IMR-90 (cell line): ENCODE measurements at regions not wholly inside any gene's neighbourhood (a gene's known extent, or its start where the extent isn't known, plus 50 kb on each side); places are given as distances from the start of the nearest gene placed in this dataset.

Experiments used
- ATAC-seq: fragments of 200-7000 bp; cut with Tn5 transposase; 2 replicates; pipeline ENCODE4 v1.9.1; 2020; ENCODE audit warnings: low read depth, mild to moderate bottlenecking, moderate library complexity
- BruUV-seq: library from RNA; stranded (reverse); fragments of 400-500 nt; replicated peaks from 2 replicates; lab custom pipeline; 2021; lab: Mats Ljungman, UMichigan
- CTCF ChIA-PET: fragments of 300-600 bp; formaldehyde crosslinking; extraction: SDS; loops from one replicate; lab custom pipeline; 2021; ENCODE audit warnings: antibody characterized with exemption; lab: Yijun Ruan, JAX
- POLR2A ChIA-PET: fragments of 300-600 bp; sonication (Branson Sonifier 250); formaldehyde crosslinking; loops from one replicate; lab custom pipeline; 2022; ENCODE audit warnings: antibody characterized with exemption; ENCODE audit not compliant: unreplicated experiment; lab: Charles Lee
- DNase-seq: peaks from one replicate; pipeline ENCODE4 v3.0.0; 2013
- H2AFZ ChIP-seq: replicated peaks from 2 replicates; pipeline ENCODE3; 2013; ENCODE audit warnings: low read length, mild to moderate bottlenecking; ENCODE audit not compliant: poor library complexity
- H2AK5ac ChIP-seq: 2 replicates; pipeline ENCODE4 v1.6.1; 2013; ENCODE audit warnings: low read depth, low read length, inconsistent platforms
- H2AK9ac ChIP-seq: replicated peaks from 2 replicates; pipeline ENCODE3; 2013; ENCODE audit warnings: mild to moderate bottlenecking, low read depth, low read length, moderate library complexity; ENCODE audit not compliant: poor library complexity
- H2BK120ac ChIP-seq: 2 replicates; pipeline ENCODE4 v1.6.1; 2013; ENCODE audit warnings: low read depth, low read length, inconsistent platforms
- H2BK15ac ChIP-seq: 3 replicates; pipeline ENCODE4 v1.6.1; 2013; ENCODE audit warnings: low read depth, low read length, inconsistent platforms
- H2BK20ac ChIP-seq: 2 replicates; pipeline ENCODE4 v1.6.1; 2013; ENCODE audit warnings: low read depth, mild to moderate bottlenecking, inconsistent platforms, low read length, moderate library complexity
- H2BK5ac ChIP-seq: 2 replicates; pipeline ENCODE4 v1.6.1; 2013; ENCODE audit warnings: mild to moderate bottlenecking, low read depth, low read length, inconsistent platforms; ENCODE audit not compliant: poor library complexity, severe bottlenecking
- H3K14ac ChIP-seq: replicated peaks from 2 replicates; pipeline ENCODE4 v1.6.1; 2013; ENCODE audit warnings: low read depth, low read length, inconsistent platforms
- H3K18ac ChIP-seq: 2 replicates; pipeline ENCODE4 v1.6.1; 2013; ENCODE audit warnings: low read depth, low read length, control low read depth
- H3K23ac ChIP-seq: 2 replicates; pipeline ENCODE4 v1.6.1; 2013; ENCODE audit warnings: low read depth, low read length, inconsistent platforms
- H3K27ac ChIP-seq: 2 replicates; pipeline ENCODE4 v1.5.1; 2013; ENCODE audit warnings: mild to moderate bottlenecking, control low read depth, low read length; ENCODE audit not compliant: insufficient read depth
- H3K27me3 ChIP-seq: 2 replicates; pipeline ENCODE4 v1.6.1; 2013; ENCODE audit warnings: low read length; ENCODE audit not compliant: control insufficient read depth, insufficient read depth
- H3K36me3 ChIP-seq: 2 replicates; pipeline ENCODE4 v1.6.1; 2013; ENCODE audit warnings: low read length, mixed read lengths; ENCODE audit not compliant: control insufficient read depth, insufficient read depth
- H3K4ac ChIP-seq: 2 replicates; pipeline ENCODE4 v1.6.1; 2013; ENCODE audit warnings: low read depth, low read length, inconsistent platforms
- H3K4me1 ChIP-seq: 2 replicates; pipeline ENCODE4 v1.6.1; 2013; ENCODE audit warnings: low read length, mixed read lengths; ENCODE audit not compliant: control insufficient read depth, insufficient read depth
- H3K4me2 ChIP-seq: 2 replicates; pipeline ENCODE4 v1.6.1; 2013; ENCODE audit warnings: low read depth, mild to moderate bottlenecking, control low read depth, low read length, moderate library complexity
- H3K4me3 ChIP-seq: 2 replicates; pipeline ENCODE4 v1.5.1; 2013; ENCODE audit warnings: low read depth, mild to moderate bottlenecking, control low read depth, low read length, moderate library complexity; ENCODE audit not compliant: insufficient read depth
- H3K56ac ChIP-seq: 2 replicates; pipeline ENCODE4 v1.6.1; 2013; ENCODE audit warnings: low read length, inconsistent platforms; ENCODE audit not compliant: insufficient read depth; ENCODE audit errors: extremely low read depth
- H3K79me1 ChIP-seq, 2 experiments: 2 replicates each; pipeline ENCODE4 v1.6.1; 2013; ENCODE audit warnings: low read length in 2 of 2, inconsistent platforms in 1 of 2, low read depth in 1 of 2
- H3K9ac ChIP-seq: 2 replicates; pipeline ENCODE4 v1.6.1; 2013; ENCODE audit warnings: low read depth, low read length, control low read depth
- H3K9me1 ChIP-seq: 2 replicates; pipeline ENCODE4 v1.6.1; 2013; ENCODE audit warnings: low read length, inconsistent platforms; ENCODE audit not compliant: insufficient read depth
- H3K9me3 ChIP-seq: 2 replicates; pipeline ENCODE4 v1.6.1; 2013; ENCODE audit warnings: low read length; ENCODE audit not compliant: control insufficient read depth, insufficient read depth
- H4K20me1 ChIP-seq: 2 replicates; pipeline ENCODE4 v1.6.1; 2013; ENCODE audit warnings: low read length, inconsistent platforms; ENCODE audit not compliant: insufficient read depth
- H4K5ac ChIP-seq: 2 replicates; pipeline ENCODE4 v1.6.1; 2013; ENCODE audit warnings: mild to moderate bottlenecking, low read depth, low read length, control low read depth
- H4K8ac ChIP-seq, 2 experiments: 2 replicates each; pipeline ENCODE4 v1.6.1; 2013; ENCODE audit warnings: low read depth in 2 of 2, low read length in 2 of 2, control low read depth in 1 of 2, inconsistent platforms in 1 of 2
- H4K91ac ChIP-seq: 2 replicates; pipeline ENCODE4 v1.6.1; 2013; ENCODE audit warnings: low read depth, low read length, inconsistent platforms; ENCODE audit not compliant: insufficient read depth
- BHLHE40 ChIP-seq: fragments of 150-350 bp; IDR thresholded peaks from 2 replicates; pipeline ENCODE4 v1.6.1; 2016; ENCODE audit warnings: mild to moderate bottlenecking, low read depth, low read length
- CEBPB ChIP-seq: IDR thresholded peaks from 2 replicates; pipeline ENCODE4 v1.6.1; 2012; ENCODE audit warnings: low read depth, low read length, improper control_type of control experiment
- CHD1 ChIP-seq: IDR thresholded peaks from 2 replicates; pipeline ENCODE4 v1.6.1; 2012; ENCODE audit warnings: low read depth, low read length, improper control_type of control experiment
- ELK1 ChIP-seq: fragments of 150-350 bp; IDR thresholded peaks from 2 replicates; pipeline ENCODE4 v1.6.1; 2016; ENCODE audit warnings: low read depth, mild to moderate bottlenecking, low read length, moderate library complexity, borderline replicate concordance
- FOS ChIP-seq: fragments of 150-350 bp; IDR thresholded peaks from 2 replicates; pipeline ENCODE4 v1.6.1; 2016; ENCODE audit warnings: low read depth, low read length
- MAFK ChIP-seq: IDR thresholded peaks from 2 replicates; pipeline ENCODE4 v1.6.1; 2012; ENCODE audit warnings: low read depth, low read length, improper control_type of control experiment
- MAZ ChIP-seq: IDR thresholded peaks from 2 replicates; pipeline ENCODE4 v1.6.1; 2012; ENCODE audit warnings: low read depth, mild to moderate bottlenecking, low read length, improper control_type of control experiment, moderate library complexity, borderline replicate concordance
- MXI1 ChIP-seq: IDR thresholded peaks from 2 replicates; pipeline ENCODE4 v1.6.1; 2012; ENCODE audit warnings: low read depth, mild to moderate bottlenecking, low read length, moderate library complexity, borderline replicate concordance
- NFE2L2 ChIP-seq: fragments of 150-350 bp; IDR thresholded peaks from 2 replicates; pipeline ENCODE4 v1.6.1; 2016; ENCODE audit warnings: low read depth, mild to moderate bottlenecking, low read length
- POLR2A ChIP-seq: IDR thresholded peaks from 2 replicates; pipeline ENCODE4 v1.6.1; 2012; ENCODE audit warnings: mild to moderate bottlenecking, low read depth, low read length
- RAD21 ChIP-seq: IDR thresholded peaks from 2 replicates; pipeline ENCODE4 v1.6.1; 2012; ENCODE audit warnings: low read length, improper control_type of control experiment
- RCOR1 ChIP-seq: IDR thresholded peaks from 2 replicates; pipeline ENCODE4 v1.6.1; 2012; ENCODE audit warnings: mild to moderate bottlenecking, low read length, improper control_type of control experiment; ENCODE audit not compliant: insufficient replicate concordance
- RFX5 ChIP-seq: IDR thresholded peaks from 2 replicates; pipeline ENCODE4 v1.8.0; 2012; ENCODE audit warnings: low read depth, mild to moderate bottlenecking, low read length, moderate library complexity
- SMC3 ChIP-seq: fragments of 150-350 bp; IDR thresholded peaks from 2 replicates; pipeline ENCODE4 v1.6.1; 2016; ENCODE audit warnings: low read depth, mild to moderate bottlenecking, antibody characterized with exemption, low read length, moderate library complexity
- USF2 ChIP-seq: fragments of 150-350 bp; IDR thresholded peaks from 2 replicates; pipeline ENCODE4 v1.6.1; 2017; ENCODE audit warnings: mild to moderate bottlenecking, antibody characterized with exemption, low read length, low read depth
- WGBS, 2 experiments: methylation state at CpG; one replicate each; pipeline versions ENCODE4 v1.1.5 to v1.1.7; 2013; ENCODE audit warnings: missing lambda C conversion rate in 2 of 2; ENCODE audit not compliant: insufficient read length in 1 of 2; ENCODE audit errors: extremely low coverage in 2 of 2; 5-methylcytosine and 5-hydroxymethylcytosine counted together
- dilution Hi-C: fragments of 300-500 bp; cut with HindIII; formaldehyde crosslinking; loops from one replicate; pipeline ENCODE4 v1.14.3; 2018; ENCODE audit warnings: low sequenced_read_pairs; ENCODE audit not compliant: unreplicated experiment
- in situ Hi-C: fragments of 300-500 bp; cut with MboI; formaldehyde crosslinking; loops from 3 replicates; pipeline ENCODE4 v1.14.3; 2019; ENCODE audit warnings: low sequenced_read_pairs, inconsistent platforms, mixed read lengths
- intact Hi-C: fragments of 100-400 bp; cut with micrococcal nuclease; formaldehyde crosslinking; loops from 2 replicates; pipeline ENCODE4 v1.10.0; 2022

- no peak overlapping the region for H4K8ac ChIP-seq
- H2AK5ac ChIP-seq, result no peak overlapping the region
- no peak overlapping the region for H2AFZ ChIP-seq
- H3K27me3 ChIP-seq, result no peaks in the 10 kb centered on the region
- no peak overlapping the region for H3K27ac ChIP-seq
- no peaks in the 10 kb centered on the region for H4K20me1 ChIP-seq
- H2BK5ac ChIP-seq, result no peak overlapping the region
- no peaks in the 10 kb centered on the region for H3K79me1 ChIP-seq
- ChIA-PET CTCF (no interaction called here), POLR2A (no interaction called here)
- in situ Hi-C loops, result no loop called here
- H2AK9ac ChIP-seq, result no peak overlapping the region
- no peak overlapping the region for H3K56ac ChIP-seq
- no peak overlapping the region for H2BK20ac ChIP-seq
- H4K91ac ChIP-seq, result no peak overlapping the region
- peaks cover 2% of the 10 kb centered on the region; the same call in 1 of the 2 replicates for H3K9me3 ChIP-seq
- no peaks in the 10 kb centered on the region for H3K9me1 ChIP-seq
- H3K23ac ChIP-seq, result no peak overlapping the region
- no peak overlapping the region for H3K4me2 ChIP-seq
- H3K9ac ChIP-seq, result no peak overlapping the region
- 50% methylated on average over 2 of the region's 3 CpGs; no CpG with 5 or more reads in 1 of the 2 experiments for WGBS, 2 experiments
- H4K5ac ChIP-seq, result no peak overlapping the region
- ATAC-seq (no peak), DNase-seq (no peak)
- no TSS peak for BruUV-seq
- no peak overlapping the region for H3K18ac ChIP-seq
- TF ChIP-seq USF2 (no peak), SMC3 (no peak), RAD21 (no peak), ELK1 (no peak), MAZ (no peak), BHLHE40 (no peak), POLR2A (no peak), RFX5 (no peak), CEBPB (no peak), FOS (no peak), NFE2L2 (no peak), CHD1 (no peak), RCOR1 (no peak), MAFK (no peak), MXI1 (no peak)
- dilution Hi-C loops, result no loop called here
- intact Hi-C loops, result loop anchor here (10.0 kb wide), 1 partner anchor 63 kb away; no protein-coding TSS in a partner anchor
- no peak overlapping the region for H2BK15ac ChIP-seq
- H3K36me3 ChIP-seq, result no peaks in the 10 kb centered on the region
- H3K4me3 ChIP-seq, result no peak overlapping the region
- no peaks in the 10 kb centered on the region for H3K4me1 ChIP-seq
- H3K14ac ChIP-seq, result no peak overlapping the region
- H2BK120ac ChIP-seq, result no peak overlapping the region
- H3K4ac ChIP-seq, result no peak overlapping the region
Observed at GRCh38 chr2:83561592-83561991, 897.5 kb downstream of the SUCLG1 start.
